ENCODE measurements at regions not wholly inside any gene's neighbourhood (a gene's known extent, or its start where the extent isn't known, plus 50 kb on each side); places are given as distances from the start of the nearest gene placed in this dataset.

- DNase-seq (ENCODE audit: low read depth in 1 of 2, low spot score in 2 of 2) (no peak), FAIRE-seq (no peak)
- H3K23ac ChIP-seq (ENCODE audit: insufficient read length) = no peak overlapping the region
- H3K27me3 ChIP-seq (replicated peaks in 1 of 4; ENCODE audit: control insufficient read depth in 3 of 4, extremely low read depth in 1 of 4, insufficient read depth in 3 of 4, low read length in 3 of 4) = no peaks in the 10 kb centered on the region; a peak in 1 of 7 replicates
- no peaks in the 10 kb centered on the region for H3K36me3 ChIP-seq (ENCODE audit: control insufficient read depth in 2 of 4, insufficient read depth in 4 of 4, low read length in 3 of 4)
- no peak overlapping the region for H3K56ac ChIP-seq (replicated peaks; ENCODE audit: insufficient read length, low read depth, low read length)
- no peak overlapping the region for H3K9ac ChIP-seq (replicated peaks in 1 of 4; ENCODE audit: extremely low read depth in 1 of 4, low read depth in 3 of 4, low read length in 3 of 4)
- H3K18ac ChIP-seq (ENCODE audit: extremely low read depth, low read length) = no peak overlapping the region
- TF ChIP-seq BACH1 (IDR thresholded peaks at IDR 0.05; ENCODE audit: low read length) = peak; percentile 70
- TF ChIP-seq SIRT6 (IDR thresholded peaks at IDR 0.05; ENCODE audit: low read length) = no peak
- no peak overlapping the region for H2AFZ ChIP-seq (ENCODE audit: low read length)
- no peak overlapping the region for H2BK12ac ChIP-seq (ENCODE audit: low read depth, low read length)
- no peaks in the 10 kb centered on the region for H3K4me1 ChIP-seq (replicated peaks in 1 of 4; ENCODE audit: control insufficient read depth in 3 of 4, insufficient read depth in 4 of 4, low read length in 3 of 4)
- no peaks in the 10 kb centered on the region for H3K79me1 ChIP-seq (ENCODE audit: low read depth, low read length)
- no peaks in the 10 kb centered on the region; the same call in 1 of the 2 replicates for H3K23me2 ChIP-seq (ENCODE audit: low read depth, low read length)
- no peaks in the 10 kb centered on the region for H3K79me2 ChIP-seq (ENCODE audit: control insufficient read depth in 1 of 2, insufficient read depth in 2 of 2, low read length in 2 of 2)
- no peak overlapping the region for H2AK5ac ChIP-seq (ENCODE audit: low read depth, low read length)
- no peak overlapping the region for H4K8ac ChIP-seq (ENCODE audit: extremely low read depth, insufficient read depth, low read length)
- 93% methylated on average over 1 of the region's 1 CpG; no CpG with 5 or more reads in 1 of the 2 experiments for WGBS, 2 experiments (ENCODE audit: extremely low coverage in 1 of 2, insufficient coverage in 1 of 2, insufficient read length in 1 of 2, insufficient replicate concordance in 2 of 2, low coverage in 1 of 2, low lambda C conversion rate in 2 of 2, missing lambda C conversion rate in 1 of 2)
- H4K5ac ChIP-seq (ENCODE audit: insufficient read length, low read depth, low read length) = no peak overlapping the region
- no peak overlapping the region for H2BK5ac ChIP-seq (ENCODE audit: low read depth, low read length)
- no peak overlapping the region for H3K14ac ChIP-seq (ENCODE audit: insufficient read length)
- no peak overlapping the region for H3K4me2 ChIP-seq (ENCODE audit: insufficient read depth in 1 of 2, low read depth in 2 of 2, low read length in 2 of 2)
- no peak overlapping the region for H3K27ac ChIP-seq (ENCODE audit: low read depth, low read length)
- H3K9me3 ChIP-seq (ENCODE audit: insufficient read depth in 2 of 2, low read depth in 1 of 2, low read length in 1 of 2) = 0 out of 4 replicates have a peak, but pooled peaks cover 0 to 2% of the 10 kb centered on the region in 2 experiments
- H2BK15ac ChIP-seq (ENCODE audit: low read length) = no peak overlapping the region
- H3K4me3 ChIP-seq (ENCODE audit: extremely low read depth in 1 of 4, insufficient read depth in 2 of 4, low read depth in 3 of 4, low read length in 4 of 4) = no peak overlapping the region
- no peak overlapping the region for H4K91ac ChIP-seq (replicated peaks; ENCODE audit: insufficient read length, low read length)
- CTCF ChIA-PET (ENCODE audit: partially characterized antibody) = interaction anchor here (0.8 to 1.3 kb wide), 2 partner anchors 12 to 953 kb away, joined by 3 read pairs; no protein-coding TSS in a partner anchor
- no peak overlapping the region for H2BK120ac ChIP-seq (replicated peaks; ENCODE audit: low read depth, low read length)
- H2BK20ac ChIP-seq (ENCODE audit: low read length) = no peak overlapping the region
- no peak overlapping the region for H3K4ac ChIP-seq (replicated peaks; ENCODE audit: insufficient read length, low read depth, low read length)
- POLR2A ChIA-PET (ENCODE audit: partially characterized antibody) = no interaction called here
- H4K20me1 ChIP-seq (replicated peaks in 1 of 2; ENCODE audit: control insufficient read depth in 1 of 2, insufficient read depth in 2 of 2, low read length in 2 of 2) = no peaks in the 10 kb centered on the region
These were observed 85.3 kb upstream of the BTBD3 start for GRCh38 chr20:11832397-11832796.

All from H1 (cell line).